HFFc6 (cell line): ENCODE measurements at regions not wholly inside any gene's neighbourhood (a gene's known extent, or its start where the extent isn't known, plus 50 kb on each side); places are given as distances from the start of the nearest gene placed in this dataset.

Source experiments
- DNase-seq: peaks from one replicate; pipeline ENCODE4 v3.0.0-alpha.2; 2018
- H3K27ac Mint-ChIP-seq: 2 replicates; pipeline ENCODE4 v1.8.0; 2020; ENCODE audit warnings: mild to moderate bottlenecking, mixed read lengths
- H3K27me3 Mint-ChIP-seq: 2 replicates; pipeline ENCODE4 v1.8.0; 2021; ENCODE audit warnings: mild to moderate bottlenecking, moderate library complexity, mixed read lengths; ENCODE audit not compliant: insufficient read depth
- H3K36me3 Mint-ChIP-seq: 2 replicates; pipeline ENCODE4 v1.8.0; 2021; ENCODE audit warnings: low read depth, mixed read lengths
- H3K4me1 Mint-ChIP-seq: 2 replicates; pipeline ENCODE4 v1.8.0; 2020; ENCODE audit warnings: low read depth, mixed read lengths
- H3K4me3 Mint-ChIP-seq: 2 replicates; pipeline ENCODE4 v1.8.0; 2020; ENCODE audit warnings: mild to moderate bottlenecking, moderate library complexity, mixed read lengths
- H3K9me3 Mint-ChIP-seq: 2 replicates; pipeline ENCODE4 v1.8.0; 2020; ENCODE audit warnings: mild to moderate bottlenecking, mixed read lengths
- TF ChIP-seq, protein P1 (sequence below): fragments of 200-600 bp; sonication (generic); IDR thresholded peaks from 2 replicates; pipeline ENCODE4 v1.5.0; 2021; ENCODE audit warnings: antibody characterized with exemption, mild to moderate bottlenecking

DNA sequence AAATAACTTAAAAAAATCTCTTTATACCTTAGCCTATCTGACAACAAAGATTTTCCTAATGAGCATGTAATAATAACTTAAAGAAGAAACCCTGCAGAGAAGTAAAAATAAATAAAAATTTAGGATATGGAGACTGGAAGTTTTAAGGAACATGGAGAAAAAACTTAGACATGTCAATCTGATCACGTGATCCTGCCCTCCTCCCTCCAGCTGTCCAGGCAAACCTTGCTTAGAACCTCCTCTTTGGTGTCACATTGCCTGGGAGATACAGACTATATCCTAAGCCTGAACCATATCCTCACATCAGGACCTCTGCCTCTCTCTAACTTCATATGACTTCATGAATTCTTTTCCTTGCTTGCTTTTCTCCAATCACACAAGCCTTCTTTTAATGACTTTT lies 275.5 kb downstream of the CNTN3 start:
- Mint-ChIP-seq H3K4me1 (no peaks in the 10 kb centered on the region), H3K27ac (no peak overlapping the region), H3K27me3 (no peaks in the 10 kb centered on the region; the same call in 1 of the 2 replicates), H3K36me3 (peaks cover 12% of the 10 kb centered on the region), H3K9me3 (no peaks in the 10 kb centered on the region), H3K4me3 (no peak overlapping the region)
- no peak for DNase-seq
- TF ChIP-seq, protein P1, sequence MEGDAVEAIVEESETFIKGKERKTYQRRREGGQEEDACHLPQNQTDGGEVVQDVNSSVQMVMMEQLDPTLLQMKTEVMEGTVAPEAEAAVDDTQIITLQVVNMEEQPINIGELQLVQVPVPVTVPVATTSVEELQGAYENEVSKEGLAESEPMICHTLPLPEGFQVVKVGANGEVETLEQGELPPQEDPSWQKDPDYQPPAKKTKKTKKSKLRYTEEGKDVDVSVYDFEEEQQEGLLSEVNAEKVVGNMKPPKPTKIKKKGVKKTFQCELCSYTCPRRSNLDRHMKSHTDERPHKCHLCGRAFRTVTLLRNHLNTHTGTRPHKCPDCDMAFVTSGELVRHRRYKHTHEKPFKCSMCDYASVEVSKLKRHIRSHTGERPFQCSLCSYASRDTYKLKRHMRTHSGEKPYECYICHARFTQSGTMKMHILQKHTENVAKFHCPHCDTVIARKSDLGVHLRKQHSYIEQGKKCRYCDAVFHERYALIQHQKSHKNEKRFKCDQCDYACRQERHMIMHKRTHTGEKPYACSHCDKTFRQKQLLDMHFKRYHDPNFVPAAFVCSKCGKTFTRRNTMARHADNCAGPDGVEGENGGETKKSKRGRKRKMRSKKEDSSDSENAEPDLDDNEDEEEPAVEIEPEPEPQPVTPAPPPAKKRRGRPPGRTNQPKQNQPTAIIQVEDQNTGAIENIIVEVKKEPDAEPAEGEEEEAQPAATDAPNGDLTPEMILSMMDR: no peak

- H3K36me3 Mint-ChIP-seq: peaks cover 23% of the 10 kb centered on the region
- no peak overlapping the region; the same call in 1 of the 2 replicates for H3K27ac Mint-ChIP-seq
- no peak for DNase-seq
- peaks cover 13% of the 10 kb centered on the region for H3K4me1 Mint-ChIP-seq
- H3K27me3 Mint-ChIP-seq: no peaks in the 10 kb centered on the region; the same call in 1 of the 2 replicates
- TF ChIP-seq, protein P1: no peak
- H3K4me3 Mint-ChIP-seq: no peak overlapping the region
- no peaks in the 10 kb centered on the region for H3K9me3 Mint-ChIP-seq
Observed at GRCh38 chr3:74332165-74332564, 282.3 kb downstream of the CNTN3 start.

DNA sequence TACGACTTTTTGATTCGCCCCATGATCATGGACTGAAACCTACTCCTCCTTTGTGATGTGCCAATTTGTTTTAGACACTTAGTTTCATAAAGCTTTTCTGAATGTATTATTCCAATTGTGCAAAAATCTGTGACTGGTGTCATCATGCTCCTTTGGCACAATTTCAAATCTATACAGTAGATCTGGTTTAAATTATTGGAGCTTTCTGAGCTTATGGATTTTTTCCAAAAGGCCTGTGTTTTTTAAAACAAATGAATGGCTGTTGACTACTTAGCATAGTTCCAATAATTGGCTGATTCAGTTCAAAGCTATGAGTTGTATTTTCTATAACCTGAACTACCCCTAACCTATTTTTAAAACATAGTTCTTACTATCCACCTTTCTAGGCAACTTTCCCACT lies 282.7 kb downstream of the CNTN3 start:
- DNase-seq: no peak
- TF ChIP-seq, protein P1: no peak
- H3K27me3 Mint-ChIP-seq: no peaks in the 10 kb centered on the region; the same call in 1 of the 2 replicates
- H3K9me3 Mint-ChIP-seq: no peaks in the 10 kb centered on the region
- peaks cover 13% of the 10 kb centered on the region for H3K4me1 Mint-ChIP-seq
- H3K4me3 Mint-ChIP-seq: no peak overlapping the region
- no peak overlapping the region; the same call in 1 of the 2 replicates for H3K27ac Mint-ChIP-seq
- H3K36me3 Mint-ChIP-seq: peaks cover 23% of the 10 kb centered on the region

- Mint-ChIP-seq H3K27ac (no peak overlapping the region), H3K36me3 (peaks cover 17% of the 10 kb centered on the region), H3K4me1 (peaks cover 13% of the 10 kb centered on the region), H3K27me3 (no peaks in the 10 kb centered on the region; the same call in 1 of the 2 replicates), H3K9me3 (no peaks in the 10 kb centered on the region), H3K4me3 (no peak overlapping the region)
- TF ChIP-seq, protein P1: no peak
- no peak for DNase-seq
Observed at GRCh38 chr3:74329096-74329495, 285.4 kb downstream of the CNTN3 start.

DNA sequence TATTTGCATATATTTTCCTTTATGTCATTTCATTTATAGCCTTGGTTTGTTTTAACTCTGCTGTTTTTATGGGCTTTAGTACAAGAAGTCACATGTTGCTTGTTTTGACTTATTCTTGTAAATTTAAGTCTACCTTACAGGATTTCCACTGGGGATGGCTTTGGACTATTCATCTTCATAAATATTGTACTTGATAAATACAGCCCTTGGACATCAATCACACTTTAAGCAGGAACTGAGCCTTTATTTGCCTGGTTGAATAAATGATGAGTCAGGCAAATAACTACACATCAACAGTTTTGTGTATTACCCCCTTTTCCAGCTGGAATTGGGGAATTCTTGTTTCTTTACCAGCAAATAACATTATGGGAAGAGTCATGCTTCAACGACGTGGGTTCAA lies 286.0 kb downstream of the CNTN3 start:
- TF ChIP-seq, protein P1: no peak
- H3K9me3 Mint-ChIP-seq: no peaks in the 10 kb centered on the region
- H3K27me3 Mint-ChIP-seq: no peaks in the 10 kb centered on the region; the same call in 1 of the 2 replicates
- peaks cover 13% of the 10 kb centered on the region for H3K4me1 Mint-ChIP-seq
- H3K27ac Mint-ChIP-seq: no peak overlapping the region
- no peak overlapping the region for H3K4me3 Mint-ChIP-seq
- DNase-seq: no peak
- H3K36me3 Mint-ChIP-seq: peaks cover 13% of the 10 kb centered on the region

DNA sequence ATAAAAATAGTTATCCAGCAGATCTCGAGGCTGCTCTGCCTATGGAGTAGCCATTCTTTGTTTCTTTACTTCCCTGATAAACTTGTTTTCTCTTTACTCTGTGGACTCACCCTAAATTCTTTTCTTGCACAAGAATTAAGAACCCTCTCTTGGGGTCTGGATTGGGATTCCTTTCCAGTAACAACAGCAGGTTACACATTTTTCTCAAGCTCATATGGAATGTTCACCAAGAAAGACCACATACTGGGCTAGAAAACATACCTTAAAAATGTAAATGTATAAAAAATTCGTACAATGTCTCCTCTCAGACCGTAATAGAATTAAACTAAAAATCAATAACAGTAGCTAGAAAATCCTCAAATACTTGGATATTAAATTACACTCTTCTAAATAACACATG lies 299.2 kb downstream of the CNTN3 start:
- Mint-ChIP-seq H3K36me3 (peaks cover 17% of the 10 kb centered on the region), H3K4me1 (peaks cover 19% of the 10 kb centered on the region), H3K4me3 (no peak overlapping the region), H3K9me3 (peaks cover 15% of the 10 kb centered on the region; the same call in 1 of the 2 replicates), H3K27ac (peak overlapping the region; percentile 23; the same call in 1 of the 2 replicates), H3K27me3 (no peaks in the 10 kb centered on the region)
- TF ChIP-seq, protein P1: no peak
- no peak for DNase-seq
